HepG2 (cell line): ENCODE measurements at regions not wholly inside any gene's neighbourhood (a gene's known extent, or its start where the extent isn't known, plus 50 kb on each side); places are given as distances from the start of the nearest gene placed in this dataset.

ENCODE experiments used
- ATAC-seq: fragments of 200-7000 bp; cut with Tn5 transposase; 3 replicates; pipeline ENCODE4 v1.9.1; 2020; ENCODE audit warnings: mild to moderate bottlenecking, moderate library complexity
- BruUV-seq: library from RNA; stranded (reverse); fragments of 400-500 nt; replicated peaks from 2 replicates; lab custom pipeline; 2021; lab: Mats Ljungman, UMichigan
- CTCF ChIA-PET: fragments of 300-600 bp; formaldehyde crosslinking; extraction: SDS; loops from one replicate; lab custom pipeline; 2021; ENCODE audit warnings: low total read pairs, inconsistent platforms, low intra/inter-chr PET ratio; lab: Yijun Ruan, JAX
- POLR2A ChIA-PET: fragments of 350-600 bp; sonication (Branson Sonifier 250); formaldehyde crosslinking; loops from one replicate; lab custom pipeline; 2020; ENCODE audit warnings: antibody characterized with exemption, inconsistent platforms; lab: Yijun Ruan, JAX
- DNase-seq: peaks from one replicate; pipeline ENCODE4 v3.0.0-alpha.2; 2015; ENCODE audit warnings: low spot score
- FAIRE-seq: peaks from 3 replicates; lab custom pipeline; 2011; peaks lifted over from hg19 to GRCh38; lab: Jason Lieb, UNC
- H2AFZ ChIP-seq: one replicate; pipeline ENCODE4 v1.6.1; 2011; ENCODE audit warnings: low read length, inconsistent platforms
- H3K27ac ChIP-seq: fragments of 300-600 bp; 3 replicates; pipeline ENCODE4 v1.8.0; 2011; ENCODE audit warnings: mixed run types, mild to moderate bottlenecking, mixed read lengths, low read length, inconsistent platforms; ENCODE audit not compliant: insufficient read depth; ENCODE audit errors: extremely low read length
- H3K27me3 ChIP-seq, 2 experiments: fragments of 200-600 bp in 1 of 2; 2 replicates in 1 of 2; 3 replicates in 1 of 2; pipeline versions ENCODE4 v1.6.0 to v1.8.0; 2011; ENCODE audit warnings: low read length in 2 of 2, mild to moderate bottlenecking in 2 of 2, moderate library complexity in 2 of 2, inconsistent platforms in 1 of 2; ENCODE audit not compliant: insufficient read depth in 2 of 2, control insufficient read depth in 1 of 2
- H3K36me3 ChIP-seq, 2 experiments: fragments of 200-600 bp in 1 of 2; replicated peaks in 1 of 2; 2 replicates in 1 of 2; 3 replicates in 1 of 2; pipeline versions ENCODE4 v1.5.1 to v1.8.0; 2011; ENCODE audit warnings: low read length in 2 of 2, inconsistent platforms in 1 of 2; ENCODE audit not compliant: insufficient read depth in 2 of 2, control insufficient read depth in 1 of 2
- H3K4me1 ChIP-seq: 2 replicates; pipeline ENCODE4 v1.5.1; 2012; ENCODE audit warnings: low read length, inconsistent platforms; ENCODE audit not compliant: insufficient read depth
- H3K4me2 ChIP-seq: 2 replicates; pipeline ENCODE4 v1.6.0; 2011; ENCODE audit warnings: low read depth, low read length, inconsistent platforms
- H3K4me3 ChIP-seq, 3 experiments: fragments of 200-600 bp in 1 of 3; sonication (generic), shearing (Covaris generic) in 1 of 3; replicated peaks in 1 of 3; 2 replicates each; pipeline ENCODE4 v1.5.1; 2011 to 2016; ENCODE audit warnings: low read length in 3 of 3, inconsistent platforms in 2 of 3, low read depth in 2 of 3, mild to moderate bottlenecking in 2 of 3, control low read depth in 1 of 3, mixed read lengths in 1 of 3; ENCODE audit not compliant: insufficient read depth in 1 of 3
- H3K79me2 ChIP-seq: one replicate; pipeline ENCODE4 v1.6.1; 2011; ENCODE audit warnings: low read length, inconsistent platforms; ENCODE audit not compliant: insufficient read depth
- H3K9ac ChIP-seq: 2 replicates; pipeline ENCODE4 v1.6.0; 2011; ENCODE audit warnings: mild to moderate bottlenecking, low read depth, low read length, inconsistent platforms; ENCODE audit not compliant: insufficient read depth
- H3K9me3 ChIP-seq: 2 replicates; pipeline ENCODE4 v1.5.1; 2012; ENCODE audit warnings: mild to moderate bottlenecking, low read length
- H4K20me1 ChIP-seq: 2 replicates; pipeline ENCODE4 v1.6.0; 2011; ENCODE audit warnings: inconsistent platforms, mild to moderate bottlenecking, low read length, moderate library complexity; ENCODE audit not compliant: insufficient read depth
- HDAC2 ChIP-seq: sonication (generic); formaldehyde crosslinking; IDR thresholded peaks from 2 replicates; pipeline ENCODE4 v1.4.0; 2020; ENCODE audit warnings: missing genetic modification reagents
- HHEX ChIP-seq: IDR thresholded peaks from 2 replicates; pipeline ENCODE4 v1.6.1; 2016; ENCODE audit warnings: control low read depth
- JUN ChIP-seq: sonication (generic); formaldehyde crosslinking; IDR thresholded peaks from 2 replicates; pipeline ENCODE4 v1.4.0; 2020; ENCODE audit warnings: mild to moderate bottlenecking, missing genetic modification reagents
- MAFG ChIP-seq: sonication (generic); formaldehyde crosslinking; IDR thresholded peaks from 2 replicates; pipeline ENCODE4 v1.5.1; 2020; ENCODE audit warnings: mild to moderate bottlenecking, missing genetic modification reagents
- NBN ChIP-seq: fragments of 450-650 bp; conservative IDR thresholded peaks from 2 replicates; pipeline ENCODE4 v1.6.1; 2017
- NFIC ChIP-seq: IDR thresholded peaks from 2 replicates; pipeline ENCODE4 v1.6.1; 2012; ENCODE audit warnings: mild to moderate bottlenecking, low read length, inconsistent platforms
- NFYB ChIP-seq: sonication (generic); formaldehyde crosslinking; IDR thresholded peaks from 2 replicates; pipeline ENCODE4 v1.4.0; 2020; ENCODE audit warnings: missing genetic modification reagents
- SATB2 ChIP-seq: sonication (generic); formaldehyde crosslinking; IDR thresholded peaks from 2 replicates; pipeline ENCODE4 v1.5.0; 2020; ENCODE audit warnings: missing genetic modification reagents
- SP4 ChIP-seq: sonication (generic); formaldehyde crosslinking; IDR thresholded peaks from 2 replicates; pipeline ENCODE4 v1.8.1; 2023; ENCODE audit warnings: mild to moderate bottlenecking, missing genetic modification reagents
- SRSF9 ChIP-seq: fragments of 200-400 bp; formaldehyde crosslinking; IDR thresholded peaks from 2 replicates; pipeline ENCODE4 v1.6.1; 2018; ENCODE audit warnings: borderline replicate concordance, mild to moderate bottlenecking, low read depth, low read length; ENCODE audit not compliant: insufficient read depth, poor library complexity, severe bottlenecking
- TP53 ChIP-seq: sonication (generic); formaldehyde crosslinking; conservative IDR thresholded peaks from 2 replicates; pipeline ENCODE4 v1.4.0; 2020; ENCODE audit warnings: missing genetic modification reagents
- TRIM24 ChIP-seq: sonication (generic); formaldehyde crosslinking; IDR thresholded peaks from 2 replicates; pipeline ENCODE4 v1.8.0; 2022; ENCODE audit warnings: mild to moderate bottlenecking, missing genetic modification reagents
- ZC3H13 ChIP-seq: sonication (generic); formaldehyde crosslinking; IDR thresholded peaks from 2 replicates; pipeline ENCODE4 v1.8.1; 2023; ENCODE audit warnings: mild to moderate bottlenecking, missing genetic modification reagents, moderate library complexity
- ZFP1 ChIP-seq: IDR thresholded peaks from 2 replicates; pipeline ENCODE4 v1.6.1; 2016
- WGBS: methylation state at CpG from one replicate; pipeline ENCODE4 v1.1.6; 2017; ENCODE audit warnings: low lambda C conversion rate; 5-methylcytosine and 5-hydroxymethylcytosine counted together
- in situ Hi-C: cut with HindIII; loops from 2 replicates; pipeline ENCODE4 v1.10.0; 2017; ENCODE audit warnings: low pct_unique_long_range_greater_than_20kb; ENCODE audit not compliant: extremely low pct_ligation_motif_present
- intact Hi-C: fragments of 100-400 bp; cut with micrococcal nuclease; formaldehyde crosslinking; loops from one replicate; pipeline ENCODE4 v1.10.0; 2022; ENCODE audit not compliant: unreplicated experiment
- TF ChIP-seq, protein P1 (sequence below), 2 experiments: fragments of 450-650 bp in 1 of 2; sonication (generic) in 1 of 2; formaldehyde crosslinking in 1 of 2; IDR thresholded peaks; 2 replicates each; pipeline versions ENCODE4 v1.6.1 to v1.8.0; 2016 to 2022; ENCODE audit warnings: antibody characterized with exemption in 1 of 2, mild to moderate bottlenecking in 1 of 2, missing genetic modification reagents in 1 of 2
- TF ChIP-seq, protein P2 (sequence below): sonication (generic); formaldehyde crosslinking; IDR thresholded peaks from 2 replicates; pipeline ENCODE4 v1.5.0; 2020; ENCODE audit warnings: mild to moderate bottlenecking, missing genetic modification reagents, borderline replicate concordance

DNA sequence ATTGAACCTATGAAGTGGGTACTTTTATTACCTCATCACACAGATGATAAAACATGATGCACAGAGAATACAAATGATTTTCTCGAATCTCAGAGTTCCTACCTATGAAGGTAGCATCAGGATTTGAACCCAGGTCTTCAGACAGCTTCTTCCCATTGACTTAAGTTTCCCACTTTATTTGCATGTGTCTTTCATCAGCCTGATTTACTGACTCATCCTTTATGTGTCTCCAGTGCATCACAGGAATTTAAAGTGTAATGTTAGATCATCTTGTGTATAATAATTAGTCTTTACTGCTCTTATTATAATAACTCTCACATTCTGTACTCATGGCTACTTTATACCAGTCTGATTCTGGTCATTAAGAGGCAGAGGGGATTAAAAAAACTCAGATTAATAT lies 449.4 kb upstream of the SUCLG2 start:
- Histone ChIP-seq H4K20me1 (no peaks in the 10 kb centered on the region), H3K27me3 (no peaks in the 10 kb centered on the region), H3K4me1 (no peaks in the 10 kb centered on the region), H3K9me3 (no peaks in the 10 kb centered on the region), H3K79me2 (no peaks in the 10 kb centered on the region), H2AFZ (no peak overlapping the region), H3K4me3 (no peak overlapping the region), H3K36me3 (no peaks in the 10 kb centered on the region), H3K9ac (no peak overlapping the region), H3K4me2 (no peak overlapping the region), H3K27ac (no peak overlapping the region)
- no peak for FAIRE-seq
- CTCF ChIA-PET = no interaction called here
- intact Hi-C loops = no loop called here
- no peak for ATAC-seq
- DNase-seq = no peak
- in situ Hi-C loops = no loop called here
- POLR2A ChIA-PET = no interaction called here
- WGBS = 0% methylated on average over 1 of the region's 1 CpG
- no TSS peak for BruUV-seq
- TF ChIP-seq HHEX (CRISPR knock-in tag) (no peak), HDAC2 (CRISPR knock-in tag) (no peak), JUN (CRISPR knock-in tag) (no peak), NFIC (no peak), TP53 (CRISPR knock-in tag) (no peak), NBN (no peak), TRIM24 (CRISPR knock-in tag) (no peak), SATB2 (CRISPR knock-in tag) (no peak), ZC3H13 (CRISPR knock-in tag) (no peak), MAFG (CRISPR knock-in tag) (no peak), SRSF9 (no peak), SP4 (CRISPR knock-in tag) (no peak), NFYB (CRISPR knock-in tag) (no peak), ZFP1 (no peak)
- TF ChIP-seq, protein P1, sequence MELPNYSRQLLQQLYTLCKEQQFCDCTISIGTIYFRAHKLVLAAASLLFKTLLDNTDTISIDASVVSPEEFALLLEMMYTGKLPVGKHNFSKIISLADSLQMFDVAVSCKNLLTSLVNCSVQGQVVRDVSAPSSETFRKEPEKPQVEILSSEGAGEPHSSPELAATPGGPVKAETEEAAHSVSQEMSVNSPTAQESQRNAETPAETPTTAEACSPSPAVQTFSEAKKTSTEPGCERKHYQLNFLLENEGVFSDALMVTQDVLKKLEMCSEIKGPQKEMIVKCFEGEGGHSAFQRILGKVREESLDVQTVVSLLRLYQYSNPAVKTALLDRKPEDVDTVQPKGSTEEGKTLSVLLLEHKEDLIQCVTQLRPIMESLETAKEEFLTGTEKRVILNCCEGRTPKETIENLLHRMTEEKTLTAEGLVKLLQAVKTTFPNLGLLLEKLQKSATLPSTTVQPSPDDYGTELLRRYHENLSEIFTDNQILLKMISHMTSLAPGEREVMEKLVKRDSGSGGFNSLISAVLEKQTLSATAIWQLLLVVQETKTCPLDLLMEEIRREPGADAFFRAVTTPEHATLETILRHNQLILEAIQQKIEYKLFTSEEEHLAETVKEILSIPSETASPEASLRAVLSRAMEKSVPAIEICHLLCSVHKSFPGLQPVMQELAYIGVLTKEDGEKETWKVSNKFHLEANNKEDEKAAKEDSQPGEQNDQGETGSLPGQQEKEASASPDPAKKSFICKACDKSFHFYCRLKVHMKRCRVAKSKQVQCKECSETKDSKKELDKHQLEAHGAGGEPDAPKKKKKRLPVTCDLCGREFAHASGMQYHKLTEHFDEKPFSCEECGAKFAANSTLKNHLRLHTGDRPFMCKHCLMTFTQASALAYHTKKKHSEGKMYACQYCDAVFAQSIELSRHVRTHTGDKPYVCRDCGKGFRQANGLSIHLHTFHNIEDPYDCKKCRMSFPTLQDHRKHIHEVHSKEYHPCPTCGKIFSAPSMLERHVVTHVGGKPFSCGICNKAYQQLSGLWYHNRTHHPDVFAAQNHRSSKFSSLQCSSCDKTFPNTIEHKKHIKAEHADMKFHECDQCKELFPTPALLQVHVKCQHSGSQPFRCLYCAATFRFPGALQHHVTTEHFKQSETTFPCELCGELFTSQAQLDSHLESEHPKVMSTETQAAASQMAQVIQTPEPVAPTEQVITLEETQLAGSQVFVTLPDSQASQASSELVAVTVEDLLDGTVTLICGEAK (IDR thresholded peaks at IDR 0.05) = no peak
- TF ChIP-seq, protein P1 (CRISPR knock-in tag; IDR thresholded peaks at IDR 0.05) = no peak
- TF ChIP-seq, protein P2, sequence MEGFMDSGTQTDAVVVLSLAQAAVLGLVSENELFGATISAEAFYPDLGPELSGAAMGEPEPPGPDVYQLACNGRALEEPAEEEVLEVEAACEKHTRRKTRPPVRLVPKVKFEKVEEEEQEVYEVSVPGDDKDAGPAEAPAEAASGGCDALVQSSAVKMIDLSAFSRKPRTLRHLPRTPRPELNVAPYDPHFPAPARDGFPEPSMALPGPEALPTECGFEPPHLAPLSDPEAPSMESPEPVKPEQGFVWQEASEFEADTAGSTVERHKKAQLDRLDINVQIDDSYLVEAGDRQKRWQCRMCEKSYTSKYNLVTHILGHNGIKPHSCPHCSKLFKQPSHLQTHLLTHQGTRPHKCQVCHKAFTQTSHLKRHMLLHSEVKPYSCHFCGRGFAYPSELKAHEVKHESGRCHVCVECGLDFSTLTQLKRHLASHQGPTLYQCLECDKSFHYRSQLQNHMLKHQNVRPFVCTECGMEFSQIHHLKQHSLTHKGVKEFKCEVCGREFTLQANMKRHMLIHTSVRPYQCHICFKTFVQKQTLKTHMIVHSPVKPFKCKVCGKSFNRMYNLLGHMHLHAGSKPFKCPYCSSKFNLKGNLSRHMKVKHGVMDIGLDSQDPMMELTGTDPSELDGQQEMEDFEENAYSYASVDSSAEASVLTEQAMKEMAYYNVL = no peak
